GM12892 (cell line): ENCODE measurements at regions not wholly inside any gene's neighbourhood (a gene's known extent, or its start where the extent isn't known, plus 50 kb on each side); places are given as distances from the start of the nearest gene placed in this dataset.

Experiments
- POLR2AphosphoS5 ChIP-seq: IDR thresholded peaks from 2 replicates; pipeline ENCODE4 v1.6.1; 2011; ENCODE audit warnings: low read depth, low read length, control low read depth
- TAF1 ChIP-seq: IDR thresholded peaks from 2 replicates; pipeline ENCODE4 v1.6.1; 2011; ENCODE audit warnings: low read depth, mild to moderate bottlenecking, control low read depth, low read length, borderline replicate concordance

- TF ChIP-seq TAF1 (no peak), POLR2AphosphoS5 (no peak)
Observed at GRCh38 chr12:25387732-25388050, 137.0 kb upstream of the KRAS start.
